Stimulated activated CD8-positive, alpha-beta memory T cell treated with anti-CD3 and anti-CD28 coated beads, Interleukin-7, amount 100 ng/mL, for 4 hours (primary cell): ENCODE measurements at regions not wholly inside any gene's neighbourhood (a gene's known extent, or its start where the extent isn't known, plus 50 kb on each side); places are given as distances from the start of the nearest gene placed in this dataset.

Experiments
- DNase-seq, 2 donors: peaks; one replicate each; pipeline ENCODE4 v3.0.0-alpha.2; 2020; ENCODE audit warnings: low read depth in 2 of 2

- DNase-seq: no peak
These were observed 190.0 kb upstream of the MKI67 start for GRCh38 chr10:128316121-128316726.

- no peak for DNase-seq
These were observed 190.7 kb upstream of the MKI67 start for GRCh38 chr10:128316925-128317324.

GRCh38 chr10:128318366-128318765, 192.1 kb upstream of the MKI67 start:
- DNase-seq: no peak

- no peak for DNase-seq
These were observed 192.7 kb upstream of the MKI67 start for GRCh38 chr10:128318913-128319312.

- no peak for DNase-seq
These were observed 195.9 kb upstream of the MKI67 start for GRCh38 chr10:128322106-128322505.

- DNase-seq: no peak
These were observed 196.7 kb upstream of the MKI67 start for GRCh38 chr10:128322950-128323349.

- no peak for DNase-seq
These were observed 198.0 kb upstream of the MKI67 start for GRCh38 chr10:128324058-128324827.

- DNase-seq: no peak
These were observed 199.6 kb upstream of the MKI67 start for GRCh38 chr10:128325788-128326187.

GRCh38 chr10:128326251-128326650, 200.0 kb upstream of the MKI67 start:
- DNase-seq: no peak

- no peak for DNase-seq
These were observed 200.6 kb upstream of the MKI67 start for GRCh38 chr10:128326851-128327250.

- DNase-seq: no peak
These were observed 210.2 kb upstream of the MKI67 start for GRCh38 chr10:128336401-128336800.

- no peak for DNase-seq
These were observed 211.7 kb upstream of the MKI67 start for GRCh38 chr10:128337860-128338378.

GRCh38 chr10:128338951-128339350, 212.7 kb upstream of the MKI67 start:
- no peak for DNase-seq

GRCh38 chr10:128339753-128340152, 213.5 kb upstream of the MKI67 start:
- DNase-seq: no peak

GRCh38 chr10:128345353-128345752, 219.1 kb upstream of the MKI67 start:
- no peak for DNase-seq

GRCh38 chr10:128360783-128361182, 234.6 kb upstream of the MKI67 start:
- no peak for DNase-seq

- DNase-seq: no peak
These were observed 235.3 kb upstream of the MKI67 start for GRCh38 chr10:128361487-128361886.

- no peak for DNase-seq
These were observed 236.3 kb upstream of the MKI67 start for GRCh38 chr10:128362514-128362913.

GRCh38 chr10:128364631-128365030, 238.4 kb upstream of the MKI67 start:
- DNase-seq: no peak

GRCh38 chr10:128365156-128365725, 239.0 kb upstream of the MKI67 start:
- DNase-seq: no peak

- no peak for DNase-seq
These were observed 241.6 kb upstream of the MKI67 start for GRCh38 chr10:128367807-128368206.

- DNase-seq: no peak
These were observed 243.0 kb upstream of the MKI67 start for GRCh38 chr10:128369101-128369650.
